ENCODE measurements at regions not wholly inside any gene's neighbourhood (a gene's known extent, or its start where the extent isn't known, plus 50 kb on each side); places are given as distances from the start of the nearest gene placed in this dataset.

DNA sequence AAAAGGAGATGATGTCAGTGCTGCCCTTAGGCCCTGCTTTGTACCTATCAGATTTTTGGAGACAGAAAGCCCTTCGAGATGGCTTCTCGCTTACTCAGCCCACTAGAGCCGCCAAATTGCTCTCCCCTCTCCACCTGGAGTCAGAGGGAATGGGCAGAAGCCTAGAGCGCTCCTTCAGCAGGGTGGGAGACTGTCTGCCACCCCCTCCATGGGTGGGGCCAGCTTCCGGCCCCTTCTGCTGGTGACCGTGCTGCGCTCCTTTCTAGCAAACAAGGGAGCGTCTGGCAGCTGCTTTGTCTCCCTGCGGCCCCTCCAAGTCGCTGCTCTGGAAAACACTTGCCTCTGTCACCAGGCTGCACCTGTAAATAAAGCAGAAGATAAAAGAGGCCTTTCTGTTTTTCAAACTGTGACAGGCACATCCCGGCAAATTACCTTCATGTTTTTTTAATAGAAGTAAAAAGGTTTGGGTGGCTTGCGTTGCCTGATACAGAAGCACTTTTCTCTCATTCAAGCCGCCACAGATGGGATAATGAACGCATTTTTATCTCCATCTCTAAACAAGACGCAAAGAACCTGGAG, 145.7 kb upstream of the NECTIN1 start:
- DNase-seq (ENCODE audit: extremely low read depth, low read depth) = no peak
- TF ChIP-seq, protein P1, sequence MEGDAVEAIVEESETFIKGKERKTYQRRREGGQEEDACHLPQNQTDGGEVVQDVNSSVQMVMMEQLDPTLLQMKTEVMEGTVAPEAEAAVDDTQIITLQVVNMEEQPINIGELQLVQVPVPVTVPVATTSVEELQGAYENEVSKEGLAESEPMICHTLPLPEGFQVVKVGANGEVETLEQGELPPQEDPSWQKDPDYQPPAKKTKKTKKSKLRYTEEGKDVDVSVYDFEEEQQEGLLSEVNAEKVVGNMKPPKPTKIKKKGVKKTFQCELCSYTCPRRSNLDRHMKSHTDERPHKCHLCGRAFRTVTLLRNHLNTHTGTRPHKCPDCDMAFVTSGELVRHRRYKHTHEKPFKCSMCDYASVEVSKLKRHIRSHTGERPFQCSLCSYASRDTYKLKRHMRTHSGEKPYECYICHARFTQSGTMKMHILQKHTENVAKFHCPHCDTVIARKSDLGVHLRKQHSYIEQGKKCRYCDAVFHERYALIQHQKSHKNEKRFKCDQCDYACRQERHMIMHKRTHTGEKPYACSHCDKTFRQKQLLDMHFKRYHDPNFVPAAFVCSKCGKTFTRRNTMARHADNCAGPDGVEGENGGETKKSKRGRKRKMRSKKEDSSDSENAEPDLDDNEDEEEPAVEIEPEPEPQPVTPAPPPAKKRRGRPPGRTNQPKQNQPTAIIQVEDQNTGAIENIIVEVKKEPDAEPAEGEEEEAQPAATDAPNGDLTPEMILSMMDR (IDR thresholded peaks at IDR 0.05; ENCODE audit: low read depth, low read length, missing control alignments) = no peak
- no peak overlapping the region for H3K4me3 ChIP-seq (replicated peaks; ENCODE audit: low read depth, low read length)

GRCh38 chr11:119873761-119874421, 144.9 kb upstream of the NECTIN1 start:
- TF ChIP-seq, protein P1 (IDR thresholded peaks at IDR 0.05; ENCODE audit: low read depth, low read length, missing control alignments) = no peak
- no peak overlapping the region for H3K4me3 ChIP-seq (replicated peaks; ENCODE audit: low read depth, low read length)
- no peak for DNase-seq (ENCODE audit: extremely low read depth, low read depth)

DNA sequence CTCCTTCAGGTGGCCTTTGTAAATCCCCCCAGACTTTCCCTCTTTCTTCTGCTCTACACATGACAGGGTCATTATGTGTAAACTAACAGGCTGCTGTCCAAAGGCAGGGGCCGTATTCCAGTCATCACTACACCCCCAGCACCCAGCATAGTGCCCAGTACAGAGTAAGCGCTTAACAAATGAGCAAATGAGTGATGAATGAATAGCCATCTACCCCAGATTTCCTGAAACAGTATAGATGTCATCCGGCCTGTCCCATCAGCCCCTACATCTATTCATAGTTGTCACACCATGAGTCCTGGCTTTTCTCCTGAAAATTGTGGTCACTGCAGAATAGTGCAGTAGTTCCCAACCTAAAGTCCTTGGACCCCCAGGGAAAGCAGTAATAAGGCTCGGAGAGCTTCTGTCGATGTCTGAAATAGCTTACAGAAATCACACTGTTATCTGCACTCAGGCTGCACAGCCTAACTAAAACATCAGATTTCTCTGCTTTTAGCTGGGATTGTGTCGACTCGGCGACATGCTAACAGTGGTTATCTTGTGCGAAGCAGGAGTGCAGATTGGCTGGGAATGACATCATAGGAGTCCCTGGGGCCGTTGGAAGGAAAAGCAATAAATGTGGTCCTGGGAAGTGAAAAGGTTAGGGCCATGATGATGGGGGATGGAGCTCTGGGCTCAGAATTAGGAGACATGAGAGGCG, 143.8 kb upstream of the NECTIN1 start:
- no peak overlapping the region for H3K4me3 ChIP-seq (replicated peaks; ENCODE audit: low read depth, low read length)
- DNase-seq (ENCODE audit: extremely low read depth, low read depth) = no peak
- TF ChIP-seq, protein P1 (IDR thresholded peaks at IDR 0.05; ENCODE audit: low read depth, low read length, missing control alignments) = no peak

- no peak for DNase-seq (ENCODE audit: extremely low read depth, low read depth)
- no peak overlapping the region for H3K4me3 ChIP-seq (replicated peaks; ENCODE audit: low read depth, low read length)
- TF ChIP-seq, protein P1 (IDR thresholded peaks at IDR 0.05; ENCODE audit: low read depth, low read length, missing control alignments) = no peak
Measured at GRCh38 chr11:119865661-119866156, 136.7 kb upstream of the NECTIN1 start.

DNA sequence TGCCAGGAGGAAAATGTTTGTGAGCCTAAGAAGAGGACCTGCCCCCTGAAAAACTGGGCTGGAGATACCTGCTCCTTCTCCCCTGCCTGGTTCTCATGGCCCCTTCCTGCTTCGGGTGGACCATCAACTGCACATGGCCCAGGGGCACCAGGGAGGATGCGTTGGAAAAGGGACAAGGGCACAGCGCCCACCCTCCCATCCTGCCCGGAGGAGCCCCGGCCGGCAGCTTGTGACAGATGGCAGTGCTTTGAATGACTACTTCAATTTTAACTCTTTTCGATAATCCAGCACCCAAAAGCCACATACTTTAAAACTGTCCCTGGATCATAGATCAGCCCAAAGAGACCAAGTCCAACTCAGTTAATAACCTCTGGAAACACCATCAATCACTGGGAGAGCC, 135.8 kb upstream of the NECTIN1 start:
- H3K4me3 ChIP-seq (replicated peaks; ENCODE audit: low read depth, low read length) = no peak overlapping the region
- no peak for DNase-seq (ENCODE audit: extremely low read depth, low read depth)
- TF ChIP-seq, protein P1 (IDR thresholded peaks at IDR 0.05; ENCODE audit: low read depth, low read length, missing control alignments) = no peak

GRCh38 chr11:119863851-119864601, 135.0 kb upstream of the NECTIN1 start:
- H3K4me3 ChIP-seq (replicated peaks; ENCODE audit: low read depth, low read length) = no peak overlapping the region
- no peak for DNase-seq (ENCODE audit: extremely low read depth, low read depth)
- TF ChIP-seq, protein P1 (IDR thresholded peaks at IDR 0.05; ENCODE audit: low read depth, low read length, missing control alignments) = no peak

Data from HFF-Myc (cell line).